ENCODE measurements at regions not wholly inside any gene's neighbourhood (a gene's known extent, or its start where the extent isn't known, plus 50 kb on each side); places are given as distances from the start of the nearest gene placed in this dataset.

- Histone ChIP-seq H2BK120ac (ENCODE audit: low read depth, low read length) (no peak overlapping the region), H3K4ac (ENCODE audit: low read depth, low read length) (no peak overlapping the region), H3K36me3 (ENCODE audit: control insufficient read depth, insufficient read depth, low read length) (no peaks in the 10 kb centered on the region), H4K5ac (ENCODE audit: low read length) (no peak overlapping the region), H3K27me3 (ENCODE audit: insufficient read depth, low read length, poor library complexity) (no peaks in the 10 kb centered on the region), H3K79me1 (ENCODE audit: low read length) (no peaks in the 10 kb centered on the region), H3K79me2 (ENCODE audit: control insufficient read depth, insufficient read depth, low read length) (no peaks in the 10 kb centered on the region), H4K8ac (ENCODE audit: low read depth, low read length) (no peak overlapping the region), H3K9ac (ENCODE audit: low read length) (no peak overlapping the region), H3K23ac (ENCODE audit: low read length) (no peak overlapping the region), H3K4me1 (ENCODE audit: control insufficient read depth, low read depth, low read length) (no peaks in the 10 kb centered on the region), H3K4me3 (ENCODE audit: low read length) (no peak overlapping the region), H3K56ac (ENCODE audit: low read length) (no peak overlapping the region), H2AK5ac (ENCODE audit: low read length) (no peak overlapping the region), H3K18ac (ENCODE audit: low read length) (no peak overlapping the region), H2BK15ac (replicated peaks; ENCODE audit: low read depth) (no peak overlapping the region), H2BK5ac (ENCODE audit: low read length) (no peak overlapping the region), H3K27ac (ENCODE audit: low read depth, low read length) (no peak overlapping the region), H3K4me2 (ENCODE audit: low read length) (no peak overlapping the region)
- DNase-seq, result no peak
- 100% methylated on average over 2 of the region's 2 CpGs for WGBS (ENCODE audit: extremely low coverage, insufficient coverage, low lambda C conversion rate)
These were observed 51.0 kb upstream of the PCBP1 start for GRCh38 chr2:70036290-70036689.

DNA sequence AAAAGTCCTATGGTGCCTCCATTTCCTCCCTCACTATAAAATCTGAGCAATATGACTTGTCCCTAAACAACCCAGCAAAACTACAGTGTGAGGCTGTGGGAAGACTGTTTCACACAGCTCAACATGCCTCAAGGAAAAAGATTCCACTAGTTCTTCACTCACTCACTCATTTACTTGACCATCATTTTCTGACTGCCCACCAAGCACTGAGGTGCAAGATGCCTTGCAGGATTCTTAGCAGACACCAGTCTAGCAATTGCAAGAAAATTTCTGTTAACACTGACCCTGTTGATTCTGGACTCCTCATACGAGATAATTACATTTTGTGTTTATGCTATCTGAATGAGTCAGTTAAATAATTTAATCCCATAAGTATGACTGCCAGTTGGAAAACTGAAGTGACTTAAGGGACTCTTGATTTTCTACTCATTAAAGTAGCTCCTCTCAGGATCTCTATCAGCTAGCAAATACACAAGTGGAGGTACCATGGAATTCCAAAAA lies 51.9 kb upstream of the PCBP1 start:
- Histone ChIP-seq H3K27me3 (ENCODE audit: insufficient read depth, low read length, poor library complexity) (no peaks in the 10 kb centered on the region), H3K18ac (ENCODE audit: low read length) (no peak overlapping the region), H4K5ac (ENCODE audit: low read length) (no peak overlapping the region), H3K4me2 (ENCODE audit: low read length) (no peak overlapping the region), H3K4me1 (ENCODE audit: control insufficient read depth, low read depth, low read length) (no peaks in the 10 kb centered on the region), H2BK15ac (replicated peaks; ENCODE audit: low read depth) (no peak overlapping the region), H3K56ac (ENCODE audit: low read length) (no peak overlapping the region), H3K36me3 (ENCODE audit: control insufficient read depth, insufficient read depth, low read length) (no peaks in the 10 kb centered on the region), H3K23ac (ENCODE audit: low read length) (no peak overlapping the region), H3K4ac (ENCODE audit: low read depth, low read length) (no peak overlapping the region), H2AK5ac (ENCODE audit: low read length) (no peak overlapping the region), H3K79me2 (ENCODE audit: control insufficient read depth, insufficient read depth, low read length) (no peaks in the 10 kb centered on the region), H3K27ac (ENCODE audit: low read depth, low read length) (no peak overlapping the region), H2BK5ac (ENCODE audit: low read length) (no peak overlapping the region), H3K79me1 (ENCODE audit: low read length) (no peaks in the 10 kb centered on the region), H4K8ac (ENCODE audit: low read depth, low read length) (no peak overlapping the region), H3K4me3 (ENCODE audit: low read length) (no peak overlapping the region), H3K9ac (ENCODE audit: low read length) (no peak overlapping the region), H2BK120ac (ENCODE audit: low read depth, low read length) (no peak overlapping the region)
- WGBS (ENCODE audit: extremely low coverage, insufficient coverage, low lambda C conversion rate), result no CpG with 5 or more reads among the region's 1 CpG
- DNase-seq, result no peak

GRCh38 chr2:70030724-70031420 lies 56.4 kb upstream of the PCBP1 start:
- no peak overlapping the region for H3K4ac ChIP-seq (ENCODE audit: low read depth, low read length)
- DNase-seq, result no peak
- no peaks in the 10 kb centered on the region for H3K36me3 ChIP-seq (ENCODE audit: control insufficient read depth, insufficient read depth, low read length)
- H3K23ac ChIP-seq (ENCODE audit: low read length), result no peak overlapping the region
- no peaks in the 10 kb centered on the region for H3K79me1 ChIP-seq (ENCODE audit: low read length)
- no peak overlapping the region for H4K8ac ChIP-seq (ENCODE audit: low read depth, low read length)
- H3K9ac ChIP-seq (ENCODE audit: low read length), result no peak overlapping the region
- no peak overlapping the region for H4K5ac ChIP-seq (ENCODE audit: low read length)
- H2AK5ac ChIP-seq (ENCODE audit: low read length), result no peak overlapping the region
- H3K4me1 ChIP-seq (ENCODE audit: control insufficient read depth, low read depth, low read length), result peaks cover 2% of the 10 kb centered on the region
- no peak overlapping the region for H3K4me3 ChIP-seq (ENCODE audit: low read length)
- no peak overlapping the region for H2BK120ac ChIP-seq (ENCODE audit: low read depth, low read length)
- no peaks in the 10 kb centered on the region for H3K27me3 ChIP-seq (ENCODE audit: insufficient read depth, low read length, poor library complexity)
- H3K4me2 ChIP-seq (ENCODE audit: low read length), result no peak overlapping the region
- H2BK5ac ChIP-seq (ENCODE audit: low read length), result no peak overlapping the region
- H3K79me2 ChIP-seq (ENCODE audit: control insufficient read depth, insufficient read depth, low read length), result no peaks in the 10 kb centered on the region
- no peak overlapping the region for H2BK15ac ChIP-seq (replicated peaks; ENCODE audit: low read depth)
- no peak overlapping the region for H3K27ac ChIP-seq (ENCODE audit: low read depth, low read length)
- H3K56ac ChIP-seq (ENCODE audit: low read length), result no peak overlapping the region
- H3K18ac ChIP-seq (ENCODE audit: low read length), result no peak overlapping the region
- no CpG with 5 or more reads among the region's 1 CpG for WGBS (ENCODE audit: extremely low coverage, insufficient coverage, low lambda C conversion rate)

- no CpG with 5 or more reads among the region's 3 CpGs for WGBS (ENCODE audit: extremely low coverage, insufficient coverage, low lambda C conversion rate)
- no peak overlapping the region for H4K8ac ChIP-seq (ENCODE audit: low read depth, low read length)
- no peak overlapping the region for H3K4ac ChIP-seq (ENCODE audit: low read depth, low read length)
- no peak overlapping the region for H2BK120ac ChIP-seq (ENCODE audit: low read depth, low read length)
- peaks cover 2% of the 10 kb centered on the region for H3K4me1 ChIP-seq (ENCODE audit: control insufficient read depth, low read depth, low read length)
- no peaks in the 10 kb centered on the region for H3K79me1 ChIP-seq (ENCODE audit: low read length)
- DNase-seq, result peak; percentile 91
- H3K27ac ChIP-seq (ENCODE audit: low read depth, low read length), result no peak overlapping the region
- no peaks in the 10 kb centered on the region for H3K79me2 ChIP-seq (ENCODE audit: control insufficient read depth, insufficient read depth, low read length)
- no peak overlapping the region for H3K4me2 ChIP-seq (ENCODE audit: low read length)
- no peaks in the 10 kb centered on the region for H3K36me3 ChIP-seq (ENCODE audit: control insufficient read depth, insufficient read depth, low read length)
- H3K27me3 ChIP-seq (ENCODE audit: insufficient read depth, low read length, poor library complexity), result no peaks in the 10 kb centered on the region
- no peak overlapping the region for H4K5ac ChIP-seq (ENCODE audit: low read length)
- H2BK15ac ChIP-seq (replicated peaks; ENCODE audit: low read depth), result no peak overlapping the region
- no peak overlapping the region for H2AK5ac ChIP-seq (ENCODE audit: low read length)
- peak overlapping the region; percentile 57 for H3K18ac ChIP-seq (ENCODE audit: low read length)
- no peak overlapping the region for H3K4me3 ChIP-seq (ENCODE audit: low read length)
- H2BK5ac ChIP-seq (ENCODE audit: low read length), result no peak overlapping the region
- peak overlapping the region; percentile 46 for H3K9ac ChIP-seq (ENCODE audit: low read length)
- H3K23ac ChIP-seq (ENCODE audit: low read length), result no peak overlapping the region
- peak overlapping the region; percentile 80 for H3K56ac ChIP-seq (ENCODE audit: low read length)
These were observed 57.4 kb upstream of the PCBP1 start for GRCh38 chr2:70029814-70030409.

- Histone ChIP-seq H2AK5ac (ENCODE audit: low read length) (no peak overlapping the region), H3K79me2 (ENCODE audit: control insufficient read depth, insufficient read depth, low read length) (no peaks in the 10 kb centered on the region), H3K27ac (ENCODE audit: low read depth, low read length) (no peak overlapping the region), H3K4me1 (ENCODE audit: control insufficient read depth, low read depth, low read length) (no peaks in the 10 kb centered on the region), H3K4me2 (ENCODE audit: low read length) (no peak overlapping the region), H3K4ac (ENCODE audit: low read depth, low read length) (no peak overlapping the region), H3K36me3 (ENCODE audit: control insufficient read depth, insufficient read depth, low read length) (no peaks in the 10 kb centered on the region), H2BK120ac (ENCODE audit: low read depth, low read length) (no peak overlapping the region), H4K5ac (ENCODE audit: low read length) (no peak overlapping the region), H4K8ac (ENCODE audit: low read depth, low read length) (no peak overlapping the region), H2BK15ac (replicated peaks; ENCODE audit: low read depth) (no peak overlapping the region), H3K27me3 (ENCODE audit: insufficient read depth, low read length, poor library complexity) (no peaks in the 10 kb centered on the region), H3K4me3 (ENCODE audit: low read length) (no peak overlapping the region), H3K18ac (ENCODE audit: low read length) (no peak overlapping the region), H3K56ac (ENCODE audit: low read length) (no peak overlapping the region), H3K23ac (ENCODE audit: low read length) (no peak overlapping the region), H2BK5ac (ENCODE audit: low read length) (no peak overlapping the region), H3K9ac (ENCODE audit: low read length) (no peak overlapping the region), H3K79me1 (ENCODE audit: low read length) (no peaks in the 10 kb centered on the region)
- WGBS (ENCODE audit: extremely low coverage, insufficient coverage, low lambda C conversion rate), result no CpG with 5 or more reads among the region's 3 CpGs
- DNase-seq, result no peak
These were observed 62.9 kb upstream of the ASPRV1 start for GRCh38 chr2:70024284-70024683.
